ENCODE measurements at regions not wholly inside any gene's neighbourhood (a gene's known extent, or its start where the extent isn't known, plus 50 kb on each side); places are given as distances from the start of the nearest gene placed in this dataset.
A peak's percentile ranks its signal among the peaks of the same experiment; 100 is the strongest.

- TF ChIP-seq CTCF (IDR thresholded peaks at IDR 0.05; ENCODE audit: low read depth, low read length) = no peak
- no peak for DNase-seq (ENCODE audit: low read depth, low spot score)
- in situ Hi-C loops (cut with HindIII; ENCODE audit: low sequenced_read_pairs) = no loop called here
- no peak overlapping the region for H3K4me3 ChIP-seq (ENCODE audit: low read depth, low read length)
These were observed 135.0 kb downstream of the IRS1 start for GRCh38 chr2:226664661-226665060.

GRCh38 chr2:226664140-226664539 lies 135.5 kb downstream of the IRS1 start:
- no peak for DNase-seq (ENCODE audit: low read depth, low spot score)
- no peak overlapping the region for H3K4me3 ChIP-seq (ENCODE audit: low read depth, low read length)
- TF ChIP-seq CTCF (IDR thresholded peaks at IDR 0.05; ENCODE audit: low read depth, low read length) = no peak
- in situ Hi-C loops (cut with HindIII; ENCODE audit: low sequenced_read_pairs) = no loop called here

GRCh38 chr2:226661789-226662545 lies 137.7 kb downstream of the IRS1 start:
- no peak for TF ChIP-seq CTCF (IDR thresholded peaks at IDR 0.05; ENCODE audit: low read depth, low read length)
- peak; percentile 92 for DNase-seq (ENCODE audit: low read depth, low spot score)

GRCh38 chr2:226660526-226660925 lies 139.1 kb downstream of the IRS1 start:
- H3K4me3 ChIP-seq (ENCODE audit: low read depth, low read length) = no peak overlapping the region
- peak; percentile 81 for DNase-seq (ENCODE audit: low read depth, low spot score)
- TF ChIP-seq CTCF (IDR thresholded peaks at IDR 0.05; ENCODE audit: low read depth, low read length) = no peak
- in situ Hi-C loops (cut with HindIII; ENCODE audit: low sequenced_read_pairs) = no loop called here

More at GRCh38 chr2:226661789-226662545, 137.7 kb downstream of the IRS1 start:
- no peak overlapping the region for H3K4me3 ChIP-seq (ENCODE audit: low read depth, low read length)
- in situ Hi-C loops (cut with HindIII; ENCODE audit: low sequenced_read_pairs) = no loop called here

- H3K4me3 ChIP-seq (ENCODE audit: low read depth, low read length) = no peak overlapping the region
- in situ Hi-C loops (cut with HindIII; ENCODE audit: low sequenced_read_pairs) = no loop called here
- TF ChIP-seq CTCF (IDR thresholded peaks at IDR 0.05; ENCODE audit: low read depth, low read length) = no peak
- DNase-seq (ENCODE audit: low read depth, low spot score) = no peak
These were observed 139.5 kb downstream of the IRS1 start for GRCh38 chr2:226660124-226660523.

- no peak for DNase-seq (ENCODE audit: low read depth, low spot score)
- TF ChIP-seq CTCF (IDR thresholded peaks at IDR 0.05; ENCODE audit: low read depth, low read length) = no peak
- in situ Hi-C loops (cut with HindIII; ENCODE audit: low sequenced_read_pairs) = no loop called here
- no peak overlapping the region for H3K4me3 ChIP-seq (ENCODE audit: low read depth, low read length)
These were observed 140.2 kb downstream of the IRS1 start for GRCh38 chr2:226659410-226659809.
